ENCODE measurements at regions not wholly inside any gene's neighbourhood (a gene's known extent, or its start where the extent isn't known, plus 50 kb on each side); places are given as distances from the start of the nearest gene placed in this dataset.

DNA sequence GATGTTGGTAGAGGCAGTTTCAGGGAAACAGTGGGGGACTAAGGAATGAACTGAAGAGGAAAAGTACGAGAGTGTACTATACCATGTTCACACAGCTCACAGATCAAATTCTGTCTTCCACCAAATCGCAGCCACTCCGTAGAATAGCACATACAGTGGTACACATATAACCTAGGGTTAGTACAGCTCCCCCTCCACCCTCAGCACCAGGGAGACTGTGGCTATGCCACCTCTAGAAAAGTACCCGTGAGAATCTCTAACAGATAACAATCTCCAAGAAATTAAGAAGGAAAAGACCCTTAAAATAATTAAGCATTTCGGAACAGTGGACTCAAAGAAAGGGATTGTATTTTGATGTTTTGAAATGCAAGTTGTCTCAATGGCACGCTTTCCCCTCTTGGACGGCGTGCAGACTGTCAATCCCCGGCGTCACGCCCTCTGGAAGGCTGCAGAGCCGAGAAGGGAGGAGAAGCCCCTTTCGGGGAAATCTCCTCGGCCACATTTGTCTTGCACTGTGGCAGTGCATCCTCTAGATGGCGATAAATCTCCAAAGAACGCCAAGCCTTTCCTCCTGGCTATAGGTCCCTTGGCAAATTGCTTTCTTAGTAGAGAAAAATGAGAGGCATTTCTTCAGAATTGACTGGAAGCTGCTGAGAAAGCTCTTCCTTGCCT is 345.0 kb downstream of the REEP3 start:
- peak; percentile 29 to 75 for DNase-seq

DNA sequence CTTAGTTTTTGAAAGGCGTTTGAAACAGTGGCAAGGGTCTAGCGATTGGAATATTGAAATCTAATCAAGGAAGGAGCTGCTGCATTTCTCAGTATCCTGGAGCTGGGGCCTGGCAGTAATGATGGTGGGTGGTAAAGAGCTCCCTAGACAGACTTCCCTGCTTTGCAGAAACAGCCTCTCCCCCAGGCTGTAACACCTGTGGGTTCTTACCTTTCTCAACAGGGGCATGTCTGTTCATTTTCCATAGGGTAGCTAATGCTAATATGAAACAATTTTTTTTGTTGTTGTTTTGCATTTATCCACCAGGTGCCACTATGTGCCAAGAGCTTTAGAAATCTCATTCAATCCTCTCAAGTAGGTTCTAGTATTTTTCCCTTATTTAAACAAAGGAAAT is 345.5 kb downstream of the REEP3 start:
- peak; percentile 11 to 36 for DNase-seq

DNA sequence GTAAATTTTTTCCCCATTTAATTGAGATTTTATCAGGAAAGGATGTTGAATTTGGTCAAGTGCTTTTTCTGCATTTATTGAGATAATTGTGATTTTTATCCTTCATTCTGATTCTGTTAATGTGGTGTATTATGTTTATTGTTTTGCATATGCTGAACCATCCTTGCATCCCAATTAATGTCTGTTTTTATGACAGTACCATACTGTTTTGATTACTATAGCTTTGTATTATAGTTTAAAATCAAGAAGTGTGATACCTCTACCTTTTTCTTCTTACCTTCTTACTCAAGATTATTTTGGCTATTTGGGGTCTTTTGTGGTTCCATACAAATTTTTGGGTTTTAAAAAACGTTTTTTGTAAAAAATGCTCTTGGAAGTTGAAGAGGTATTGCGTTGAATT is 357.2 kb downstream of the REEP3 start:
- DNase-seq: no peak

DNA sequence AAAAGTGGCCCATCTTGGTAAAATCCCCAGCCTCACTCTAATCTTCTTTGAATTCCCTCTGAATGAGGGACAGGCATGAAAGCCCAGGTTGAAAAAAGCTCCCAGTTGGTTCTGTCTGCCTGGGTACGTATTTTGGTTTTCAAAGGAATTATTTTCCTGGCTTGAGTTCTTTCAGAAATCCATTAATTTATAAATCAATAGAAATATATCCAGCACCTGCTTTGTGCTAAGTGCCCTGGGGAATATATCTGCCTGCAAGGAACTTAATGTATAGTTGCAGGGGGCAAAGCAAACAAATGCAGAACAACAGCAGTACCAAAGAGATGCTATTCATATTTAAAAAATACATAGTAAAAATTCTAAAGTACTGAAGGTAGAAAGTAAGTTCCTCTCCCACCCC is 362.7 kb downstream of the REEP3 start:
- DNase-seq: no peak

DNA sequence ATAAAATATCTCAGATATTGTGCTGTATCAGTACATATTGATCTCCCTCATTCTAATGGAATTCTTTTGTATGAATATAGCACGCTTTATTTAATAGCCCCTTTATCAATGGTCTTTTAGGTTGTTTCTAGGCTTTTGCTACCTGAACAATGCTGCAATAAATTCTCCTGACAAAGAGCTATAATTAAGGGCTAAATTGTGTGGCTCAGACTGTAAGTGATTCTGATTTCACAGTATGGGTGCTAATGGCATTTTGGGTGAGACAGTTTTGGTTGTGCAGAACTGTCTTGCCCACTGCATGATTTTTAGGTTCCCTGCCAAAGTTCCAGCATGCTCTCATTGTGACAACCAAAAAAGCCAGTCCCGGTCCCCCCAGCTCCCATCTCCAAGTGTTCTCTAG is 363.2 kb downstream of the REEP3 start:
- no peak for DNase-seq

DNA sequence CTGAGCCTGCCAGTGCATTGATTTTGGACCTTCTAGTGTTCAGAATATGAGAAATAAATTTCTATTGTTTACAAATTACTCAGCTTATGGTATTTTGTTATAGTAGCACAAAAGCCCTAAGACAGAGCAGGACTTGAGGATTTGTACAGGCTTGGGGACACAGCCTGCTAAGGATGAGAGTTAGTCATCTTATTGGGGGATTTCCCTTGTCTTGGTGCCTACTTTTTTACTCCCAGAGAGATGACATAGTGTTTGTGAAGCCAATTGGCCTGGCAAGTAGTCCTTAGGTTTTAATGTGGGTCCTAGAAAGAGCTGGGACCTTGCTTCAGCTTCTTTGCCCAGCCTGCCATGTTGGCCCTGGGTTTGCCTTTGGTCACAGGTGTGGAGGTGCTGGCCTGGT is 364.0 kb downstream of the REEP3 start:
- no peak for DNase-seq

DNA sequence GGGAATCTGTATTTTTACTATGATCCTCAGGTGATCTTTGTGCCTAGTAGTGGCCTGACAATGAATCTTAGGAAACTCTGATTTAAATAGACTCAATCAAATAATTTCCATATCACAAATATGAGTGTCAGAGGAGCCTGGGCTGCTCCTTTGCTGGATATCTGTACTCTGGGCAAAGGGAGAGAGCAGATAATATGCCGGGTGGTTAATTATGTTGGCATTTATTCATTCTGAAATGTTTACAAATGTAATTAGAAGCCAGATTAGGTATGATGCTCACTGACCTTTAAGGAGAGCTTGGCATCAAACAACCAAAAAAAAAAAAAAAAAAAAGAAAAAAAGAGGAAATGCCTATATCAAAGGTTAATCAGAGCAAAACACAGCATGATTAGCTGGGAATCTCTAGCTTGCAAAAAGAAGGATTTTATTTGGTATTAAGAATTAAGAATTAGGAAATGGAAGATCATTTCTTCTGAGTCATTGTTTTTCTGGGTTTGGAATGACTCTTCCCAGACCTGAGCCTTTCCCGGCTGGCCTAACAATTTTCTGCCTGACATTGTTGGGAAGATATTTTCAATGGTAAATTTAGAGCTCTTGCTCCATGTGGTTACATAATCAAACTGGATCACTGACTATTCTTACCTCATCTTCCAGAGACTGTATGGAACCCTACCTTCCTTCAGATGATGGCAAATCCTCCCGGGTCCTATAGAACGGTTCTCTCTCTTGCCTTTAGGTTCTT is 365.3 kb downstream of the REEP3 start:
- DNase-seq: no peak

DNA sequence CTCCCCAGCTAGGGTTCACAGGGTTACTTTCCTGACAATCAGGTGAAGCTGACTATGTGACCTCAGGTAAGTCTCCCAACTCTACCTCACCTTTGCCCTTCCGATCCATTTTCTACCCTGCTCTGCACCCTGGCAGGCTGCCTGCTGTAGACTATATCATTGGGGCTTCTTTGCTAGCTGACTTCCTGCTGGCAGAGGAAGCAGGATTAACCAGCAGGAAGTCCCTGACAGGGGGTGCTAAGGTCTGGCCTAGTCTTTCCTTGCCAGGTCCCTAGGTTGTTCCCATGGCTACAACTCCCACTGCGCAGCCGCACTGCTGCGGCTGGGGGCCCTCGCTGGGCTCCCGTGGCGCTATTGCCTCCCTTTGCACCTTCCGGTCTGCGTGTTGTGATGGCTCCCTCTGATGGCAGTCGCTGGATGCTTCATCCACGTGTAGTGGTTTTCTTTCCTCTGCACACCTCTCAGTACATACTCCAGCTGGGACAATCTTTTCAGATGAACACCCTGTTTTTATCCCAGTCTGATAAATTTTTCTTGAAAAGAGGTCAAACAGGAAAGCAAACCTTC is 365.9 kb downstream of the REEP3 start:
- DNase-seq: no peak

DNA sequence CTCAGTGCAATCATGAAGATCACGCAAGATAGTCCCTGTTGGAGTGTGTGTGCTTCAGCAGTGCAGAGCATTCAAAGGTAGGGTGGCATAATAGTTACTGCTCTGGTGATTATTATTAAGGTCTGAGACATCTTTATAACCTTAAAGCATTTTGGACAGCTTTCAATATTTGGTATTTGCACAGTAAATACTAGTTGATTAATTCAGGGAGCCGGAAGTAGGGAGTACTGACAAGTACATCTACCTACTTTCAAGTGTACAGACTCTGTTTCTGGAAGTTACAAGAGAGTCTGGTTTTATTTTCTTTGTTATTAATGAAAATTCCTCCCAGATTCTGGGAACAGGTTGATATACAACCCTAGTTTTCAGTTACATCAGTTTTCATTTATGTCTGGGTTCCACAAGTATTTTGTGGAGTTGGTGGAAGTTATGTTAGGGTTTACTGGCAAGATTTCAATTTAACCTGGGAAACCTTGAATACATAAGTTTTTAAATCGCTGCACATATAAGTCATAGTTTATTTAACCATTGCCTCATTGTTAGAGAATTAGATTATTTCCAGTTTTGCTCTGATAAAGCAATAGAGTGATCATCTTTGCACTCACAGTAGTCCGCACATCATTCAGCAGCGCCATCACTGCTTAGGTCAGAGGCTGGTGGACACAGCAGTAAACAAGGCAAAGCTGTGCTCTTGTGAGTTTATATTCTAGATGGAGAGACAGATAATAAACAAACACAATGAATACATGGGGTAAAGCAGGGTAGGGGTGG is 366.6 kb downstream of the REEP3 start:
- no peak for DNase-seq

DNA sequence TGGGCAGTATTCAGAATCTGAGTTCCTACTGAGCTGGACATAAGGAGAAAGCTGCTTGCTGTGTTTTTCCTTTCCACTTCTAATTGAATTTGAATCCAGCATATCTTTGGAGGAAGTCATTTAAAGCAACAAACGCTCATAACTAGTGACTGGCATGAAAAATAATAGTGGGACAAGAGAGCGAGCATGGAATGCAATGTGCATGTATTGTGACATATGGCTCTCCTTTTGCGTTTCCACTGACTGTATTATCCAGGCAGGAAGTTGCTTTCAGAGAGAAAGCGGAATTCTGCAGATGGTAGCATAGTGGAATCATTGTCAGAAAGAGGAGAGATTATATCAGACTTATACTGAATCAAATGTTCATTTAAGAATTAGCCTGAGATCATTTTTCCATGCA is 368.6 kb downstream of the REEP3 start:
- DNase-seq: no peak

DNA sequence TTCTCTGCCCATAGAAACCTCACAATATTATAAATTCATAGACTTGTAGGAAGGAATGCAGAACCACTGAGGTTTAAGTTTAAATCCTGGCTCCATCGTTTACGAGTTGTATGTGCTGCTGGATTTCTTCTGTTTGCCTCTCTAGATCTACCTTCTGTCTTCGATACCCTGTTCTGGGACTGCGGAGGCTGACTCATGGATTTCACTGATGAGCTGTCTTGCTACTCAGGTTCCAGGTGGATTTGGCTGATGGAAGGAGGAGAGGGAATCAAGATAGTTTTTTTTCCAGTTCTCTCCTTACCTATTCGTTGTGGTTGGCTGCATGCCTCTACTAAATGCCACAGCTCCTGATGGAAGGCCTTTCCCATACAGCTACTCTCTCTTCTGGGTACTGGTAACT is 375.8 kb downstream of the REEP3 start:
- no peak for DNase-seq

DNA sequence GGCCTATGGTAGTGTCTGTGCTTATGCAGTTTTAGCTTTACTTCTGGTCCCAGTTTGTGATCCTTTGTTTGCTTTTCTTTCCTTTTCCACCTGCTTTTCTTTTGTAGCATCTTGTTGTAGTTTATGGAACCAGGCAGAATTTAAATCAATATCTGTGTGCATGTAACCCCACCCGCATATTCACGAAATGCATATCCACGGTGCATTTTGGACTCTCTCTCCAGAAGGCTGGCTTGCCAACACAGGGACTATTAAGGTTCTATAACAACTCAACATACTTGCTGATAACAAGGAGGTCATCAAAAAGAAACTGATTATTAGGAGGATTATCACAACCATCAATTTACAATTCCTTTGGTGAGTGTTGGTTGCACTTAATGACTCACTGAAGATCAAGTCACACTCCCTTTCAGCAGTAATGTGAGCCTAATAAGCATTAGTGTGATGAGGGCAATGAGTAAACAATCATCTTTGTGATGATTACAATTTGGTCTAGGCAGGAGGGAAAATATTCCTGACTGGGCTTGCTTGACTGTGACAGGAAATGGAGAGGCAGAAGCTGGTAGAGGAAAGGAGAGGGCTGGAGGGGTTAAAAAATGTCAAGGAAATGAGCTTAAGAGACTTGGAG is 378.6 kb downstream of the REEP3 start:
- DNase-seq: no peak

DNA sequence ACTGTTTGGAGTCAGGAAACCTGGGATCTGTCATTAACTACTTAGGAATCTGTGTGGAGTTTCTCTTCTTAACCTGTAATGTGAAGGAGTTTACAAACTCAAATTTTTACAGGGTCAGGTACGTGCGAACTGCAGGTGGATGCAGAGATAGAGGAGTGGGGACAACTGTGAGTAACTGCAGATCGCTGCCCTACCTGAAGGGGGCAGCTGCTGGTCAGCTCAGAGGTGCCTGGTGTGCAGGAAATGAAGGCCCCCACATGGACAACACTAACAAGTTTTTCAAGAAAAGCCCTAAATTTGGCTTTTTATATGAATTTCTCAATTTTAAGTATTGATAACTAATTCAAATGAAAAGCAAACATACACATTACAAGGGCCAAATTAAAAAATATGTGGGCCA is 380.0 kb downstream of the REEP3 start:
- DNase-seq: no peak

DNA sequence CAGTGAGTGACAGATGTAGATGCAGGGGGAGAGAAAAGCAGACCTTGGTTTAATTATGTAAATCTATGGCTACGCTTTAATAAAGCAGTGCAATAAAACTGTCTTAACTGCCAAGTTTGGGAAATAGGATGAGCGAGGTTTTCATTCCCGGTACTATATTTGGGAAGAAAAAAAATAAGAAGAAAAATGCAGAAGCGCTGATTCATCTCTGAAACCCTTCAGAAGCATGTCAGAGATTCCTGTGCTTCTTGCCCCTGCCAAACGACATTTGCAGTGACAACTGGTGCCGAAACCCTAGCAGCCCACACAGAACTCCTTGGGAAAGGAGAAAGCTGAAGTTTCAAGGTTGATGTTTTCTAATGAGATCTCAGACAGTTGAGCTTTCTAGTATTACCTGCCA is 380.7 kb downstream of the REEP3 start:
- no peak for DNase-seq

DNA sequence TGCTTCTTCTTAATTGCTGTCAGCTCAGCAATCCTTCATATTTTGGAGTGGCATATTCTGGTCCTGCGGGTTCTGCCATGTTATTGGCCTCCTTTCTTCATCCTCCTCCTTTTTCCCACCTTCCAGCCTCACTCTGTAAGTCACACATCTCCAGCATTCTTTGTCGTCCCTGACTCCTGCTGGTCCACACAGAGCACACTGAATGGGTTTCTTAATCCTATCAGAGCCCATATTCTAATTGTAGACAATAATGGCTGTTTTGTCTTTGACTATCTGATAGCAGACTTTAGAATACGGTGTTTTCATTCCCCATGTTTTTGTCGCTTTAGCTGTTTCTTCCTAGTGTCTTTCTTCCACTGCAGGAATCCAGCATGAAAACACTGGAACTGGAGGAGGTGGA is 389.6 kb downstream of the REEP3 start:
- no peak for DNase-seq

DNA sequence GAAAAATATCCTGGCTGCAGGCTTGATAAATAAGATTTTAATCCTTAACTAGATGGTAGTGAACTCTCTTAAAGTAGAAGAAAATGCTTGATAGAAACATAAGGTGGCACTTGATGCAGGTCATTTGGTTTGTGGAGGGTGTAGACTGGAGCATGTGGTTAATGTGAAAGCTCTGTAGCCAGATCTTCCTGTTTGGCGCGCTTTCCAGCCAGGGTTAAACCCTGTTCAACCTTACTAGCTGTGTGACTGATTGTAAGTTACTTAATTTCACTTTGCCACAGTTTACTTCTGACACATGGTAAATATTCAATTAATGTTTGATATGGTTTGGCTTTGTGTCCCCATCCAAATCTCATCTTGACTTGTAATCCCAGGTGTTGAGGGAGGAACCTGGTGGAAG is 394.0 kb downstream of the REEP3 start:
- no peak for DNase-seq

DNA sequence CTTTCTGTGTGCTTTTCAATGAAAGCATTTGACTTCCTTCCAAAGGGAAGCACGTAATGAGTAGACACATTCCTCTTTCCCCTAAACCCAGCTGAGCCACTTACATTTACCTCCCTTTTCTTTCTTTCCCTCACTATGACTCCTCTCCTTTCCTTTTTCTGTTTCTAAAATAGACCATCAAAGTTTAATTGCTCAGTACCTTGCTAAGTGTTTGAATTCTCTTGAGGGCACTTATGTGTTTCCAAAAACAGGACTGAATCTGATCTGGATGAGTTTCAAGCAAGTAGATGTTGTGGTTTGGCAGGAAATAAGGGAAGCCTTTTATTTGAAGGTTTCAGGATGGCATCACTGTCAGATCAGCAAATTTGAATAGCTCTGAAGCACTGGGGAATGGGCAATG is 396.2 kb downstream of the REEP3 start:
- DNase-seq: no peak

DNA sequence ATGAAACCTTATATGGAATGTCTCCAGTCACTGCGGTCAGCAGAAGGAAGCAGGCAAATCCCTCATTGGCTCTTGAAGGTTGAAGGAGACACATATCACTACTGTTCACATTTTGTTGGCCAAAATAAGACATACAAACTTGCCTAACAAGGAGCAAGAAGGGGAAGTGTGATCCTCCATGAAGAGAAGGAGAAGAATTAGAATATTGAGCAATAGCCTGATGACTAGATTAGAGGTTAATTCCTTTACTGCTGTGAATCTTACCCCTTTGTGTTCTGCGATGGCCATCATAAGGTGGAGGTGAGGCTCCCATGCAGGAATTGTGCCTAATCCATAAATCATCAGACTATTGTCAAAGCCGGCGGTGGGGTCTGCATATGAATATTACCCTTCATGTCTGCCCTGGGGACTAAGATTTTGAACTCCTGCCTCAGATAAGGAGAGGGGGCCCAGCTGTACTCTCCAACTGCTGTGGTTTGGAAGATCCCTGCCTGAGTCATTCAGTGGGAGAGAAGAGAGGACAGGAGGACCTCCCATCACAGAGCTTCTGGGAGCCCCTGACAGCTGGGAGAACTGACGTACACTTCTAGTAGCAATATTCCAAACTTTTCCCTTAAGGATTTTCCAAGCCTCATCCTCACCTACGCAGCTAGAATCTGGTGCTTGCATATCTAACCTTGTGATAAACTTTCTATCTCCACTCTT is 398.5 kb downstream of the REEP3 start:
- peak; percentile 27 to 43 for DNase-seq

DNA sequence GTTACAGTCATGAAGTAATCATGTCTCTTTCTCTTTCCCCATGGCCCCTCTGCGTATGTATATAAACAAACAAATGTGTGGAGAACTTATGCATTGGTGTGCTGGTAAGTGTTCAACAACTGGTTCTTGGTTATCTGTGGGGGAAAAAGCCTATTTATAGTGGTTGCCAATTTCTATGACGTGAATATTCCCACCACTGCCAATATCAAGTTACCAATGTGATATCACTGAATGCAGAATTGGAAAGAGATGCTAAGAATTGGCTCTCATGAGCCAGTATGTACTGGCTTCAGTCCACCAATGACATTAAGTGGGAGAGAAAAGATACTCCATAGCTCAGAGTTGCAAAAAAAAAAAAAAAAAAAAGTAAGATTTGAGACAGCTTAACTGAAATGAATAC is 399.7 kb downstream of the REEP3 start:
- DNase-seq: no peak

DNA sequence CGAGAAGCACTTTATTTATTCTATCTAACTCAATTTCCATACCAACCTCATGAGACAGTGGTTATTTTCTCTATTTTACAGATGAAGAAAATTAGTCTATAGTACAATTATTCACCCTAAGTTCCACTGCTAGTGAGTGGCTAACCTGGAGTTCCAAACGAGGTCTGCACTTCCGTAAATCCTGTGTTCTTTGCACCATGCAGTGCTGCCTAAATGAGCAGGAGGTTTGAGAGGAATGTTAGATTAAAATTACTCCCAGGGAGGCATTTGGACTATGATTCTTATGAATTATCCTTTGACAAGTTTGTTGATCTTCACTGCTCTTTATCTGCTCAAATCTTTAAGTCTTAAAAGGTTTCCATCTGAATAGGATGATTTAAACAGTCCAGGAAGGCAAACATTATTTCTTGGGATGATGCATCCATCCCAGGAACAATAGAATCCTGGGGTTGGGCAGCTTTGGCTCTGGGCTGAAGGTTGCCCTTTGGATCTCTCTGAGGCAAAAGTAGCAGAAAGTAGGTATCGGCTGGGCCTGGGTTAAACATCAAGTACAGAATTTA is 400.8 kb downstream of the REEP3 start:
- no peak for DNase-seq

DNA sequence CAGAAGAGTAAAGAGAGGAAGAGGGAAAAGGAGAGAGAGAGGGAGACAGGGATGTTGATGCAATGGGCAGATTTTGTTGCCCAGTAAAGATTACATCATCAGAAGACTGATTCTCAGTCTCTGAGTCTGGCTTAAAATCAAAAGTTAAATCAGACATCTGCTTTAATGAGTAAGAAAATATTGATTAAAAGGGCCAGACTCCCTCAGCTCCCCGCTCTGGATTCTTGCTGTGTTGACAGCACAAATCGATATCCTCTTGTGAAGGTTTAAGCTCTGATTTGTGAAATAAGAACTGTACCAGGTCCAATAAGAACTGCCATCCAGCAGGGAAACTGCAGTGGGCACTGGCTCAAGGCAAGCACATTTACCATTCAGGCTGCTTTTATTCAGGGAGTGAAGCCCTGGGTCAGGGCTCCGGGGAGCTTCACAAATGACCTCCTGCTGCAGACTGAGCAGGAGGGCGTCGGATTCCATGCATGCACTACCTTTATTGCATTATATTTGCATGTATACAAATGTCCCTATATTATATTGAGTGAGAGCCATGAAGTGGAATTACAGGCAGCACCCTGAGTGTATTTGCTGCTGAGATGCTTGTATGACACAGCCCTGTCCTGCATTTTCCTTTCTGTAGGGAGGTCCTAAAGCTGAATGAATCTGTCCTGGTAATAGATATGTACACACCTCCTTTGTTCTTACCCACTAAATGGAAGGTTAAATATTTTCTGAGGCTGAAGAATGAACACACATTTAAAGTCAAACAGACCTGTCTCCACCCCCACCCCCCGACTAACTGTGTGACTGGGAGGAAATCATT is 401.5 kb downstream of the REEP3 start:
- DNase-seq: peak in 1 of 2 donors; percentile 4
